Breast epithelium (tissue), 3 donors: ENCODE measurements at regions not wholly inside any gene's neighbourhood (a gene's known extent, or its start where the extent isn't known, plus 50 kb on each side); places are given as distances from the start of the nearest gene placed in this dataset.

Experiments used
- CTCF ChIP-seq, 3 donors: fragments of 450-650 bp; IDR thresholded peaks; one replicate each; pipeline ENCODE4 v1.5.1; 2016 to 2017; ENCODE audit warnings: antibody characterized with exemption in 3 of 3, mild to moderate bottlenecking in 3 of 3, moderate library complexity in 3 of 3
- POLR2A ChIP-seq: fragments of 450-650 bp; IDR thresholded peaks from one replicate; pipeline ENCODE4 v1.6.1; 2016; ENCODE audit warnings: antibody characterized with exemption, mild to moderate bottlenecking, moderate library complexity

- TF ChIP-seq CTCF (IDR thresholded peaks at IDR 0.05) (no peak), POLR2A (no peak)
These were observed 134.4 kb downstream of the ZNF281 start for GRCh38 chr1:200275415-200275814.
